NB4 (cell line): ENCODE measurements at regions not wholly inside any gene's neighbourhood (a gene's known extent, or its start where the extent isn't known, plus 50 kb on each side); places are given as distances from the start of the nearest gene placed in this dataset.

Experiments used
- CTCF ChIP-seq: IDR thresholded peaks from one replicate; pipeline ENCODE4 v1.5.1; 2012; ENCODE audit warnings: low read depth, low read length
- MYC ChIP-seq: IDR thresholded peaks from 2 replicates; pipeline ENCODE4 v1.6.1; 2011; ENCODE audit warnings: low read depth, low read length

GRCh38 chr4:18767921-18768320, 746.4 kb upstream of the LCORL start:
- no peak for TF ChIP-seq CTCF
- no peak for TF ChIP-seq MYC
